IMR-90 (cell line): ENCODE measurements at regions not wholly inside any gene's neighbourhood (a gene's known extent, or its start where the extent isn't known, plus 50 kb on each side); places are given as distances from the start of the nearest gene placed in this dataset.

Experiments
- ATAC-seq: fragments of 200-7000 bp; cut with Tn5 transposase; 2 replicates; pipeline ENCODE4 v1.9.1; 2020; ENCODE audit warnings: low read depth, mild to moderate bottlenecking, moderate library complexity
- BruUV-seq: library from RNA; stranded (reverse); fragments of 400-500 nt; replicated peaks from 2 replicates; lab custom pipeline; 2021; lab: Mats Ljungman, UMichigan
- CTCF ChIA-PET: fragments of 300-600 bp; formaldehyde crosslinking; extraction: SDS; loops from one replicate; lab custom pipeline; 2021; ENCODE audit warnings: antibody characterized with exemption; lab: Yijun Ruan, JAX
- POLR2A ChIA-PET: fragments of 300-600 bp; sonication (Branson Sonifier 250); formaldehyde crosslinking; loops from one replicate; lab custom pipeline; 2022; ENCODE audit warnings: antibody characterized with exemption; ENCODE audit not compliant: unreplicated experiment; lab: Charles Lee
- DNase-seq: peaks from one replicate; pipeline ENCODE4 v3.0.0; 2013
- H2AFZ ChIP-seq: replicated peaks from 2 replicates; pipeline ENCODE3; 2013; ENCODE audit warnings: low read length, mild to moderate bottlenecking; ENCODE audit not compliant: poor library complexity
- H2AK5ac ChIP-seq: 2 replicates; pipeline ENCODE4 v1.6.1; 2013; ENCODE audit warnings: low read depth, low read length, inconsistent platforms
- H2AK9ac ChIP-seq: replicated peaks from 2 replicates; pipeline ENCODE3; 2013; ENCODE audit warnings: mild to moderate bottlenecking, low read depth, low read length, moderate library complexity; ENCODE audit not compliant: poor library complexity
- H2BK120ac ChIP-seq: 2 replicates; pipeline ENCODE4 v1.6.1; 2013; ENCODE audit warnings: low read depth, low read length, inconsistent platforms
- H2BK15ac ChIP-seq: 3 replicates; pipeline ENCODE4 v1.6.1; 2013; ENCODE audit warnings: low read depth, low read length, inconsistent platforms
- H2BK20ac ChIP-seq: 2 replicates; pipeline ENCODE4 v1.6.1; 2013; ENCODE audit warnings: low read depth, mild to moderate bottlenecking, inconsistent platforms, low read length, moderate library complexity
- H2BK5ac ChIP-seq: 2 replicates; pipeline ENCODE4 v1.6.1; 2013; ENCODE audit warnings: mild to moderate bottlenecking, low read depth, low read length, inconsistent platforms; ENCODE audit not compliant: poor library complexity, severe bottlenecking
- H3K14ac ChIP-seq: replicated peaks from 2 replicates; pipeline ENCODE4 v1.6.1; 2013; ENCODE audit warnings: low read depth, low read length, inconsistent platforms
- H3K18ac ChIP-seq: 2 replicates; pipeline ENCODE4 v1.6.1; 2013; ENCODE audit warnings: low read depth, low read length, control low read depth
- H3K23ac ChIP-seq: 2 replicates; pipeline ENCODE4 v1.6.1; 2013; ENCODE audit warnings: low read depth, low read length, inconsistent platforms
- H3K27ac ChIP-seq: 2 replicates; pipeline ENCODE4 v1.5.1; 2013; ENCODE audit warnings: mild to moderate bottlenecking, control low read depth, low read length; ENCODE audit not compliant: insufficient read depth
- H3K27me3 ChIP-seq: 2 replicates; pipeline ENCODE4 v1.6.1; 2013; ENCODE audit warnings: low read length; ENCODE audit not compliant: control insufficient read depth, insufficient read depth
- H3K36me3 ChIP-seq: 2 replicates; pipeline ENCODE4 v1.6.1; 2013; ENCODE audit warnings: low read length, mixed read lengths; ENCODE audit not compliant: control insufficient read depth, insufficient read depth
- H3K4ac ChIP-seq: 2 replicates; pipeline ENCODE4 v1.6.1; 2013; ENCODE audit warnings: low read depth, low read length, inconsistent platforms
- H3K4me1 ChIP-seq: 2 replicates; pipeline ENCODE4 v1.6.1; 2013; ENCODE audit warnings: low read length, mixed read lengths; ENCODE audit not compliant: control insufficient read depth, insufficient read depth
- H3K4me2 ChIP-seq: 2 replicates; pipeline ENCODE4 v1.6.1; 2013; ENCODE audit warnings: low read depth, mild to moderate bottlenecking, control low read depth, low read length, moderate library complexity
- H3K4me3 ChIP-seq: 2 replicates; pipeline ENCODE4 v1.5.1; 2013; ENCODE audit warnings: low read depth, mild to moderate bottlenecking, control low read depth, low read length, moderate library complexity; ENCODE audit not compliant: insufficient read depth
- H3K56ac ChIP-seq: 2 replicates; pipeline ENCODE4 v1.6.1; 2013; ENCODE audit warnings: low read length, inconsistent platforms; ENCODE audit not compliant: insufficient read depth; ENCODE audit errors: extremely low read depth
- H3K79me1 ChIP-seq, 2 experiments: 2 replicates each; pipeline ENCODE4 v1.6.1; 2013; ENCODE audit warnings: low read length in 2 of 2, inconsistent platforms in 1 of 2, low read depth in 1 of 2
- H3K9ac ChIP-seq: 2 replicates; pipeline ENCODE4 v1.6.1; 2013; ENCODE audit warnings: low read depth, low read length, control low read depth
- H3K9me1 ChIP-seq: 2 replicates; pipeline ENCODE4 v1.6.1; 2013; ENCODE audit warnings: low read length, inconsistent platforms; ENCODE audit not compliant: insufficient read depth
- H3K9me3 ChIP-seq: 2 replicates; pipeline ENCODE4 v1.6.1; 2013; ENCODE audit warnings: low read length; ENCODE audit not compliant: control insufficient read depth, insufficient read depth
- H4K20me1 ChIP-seq: 2 replicates; pipeline ENCODE4 v1.6.1; 2013; ENCODE audit warnings: low read length, inconsistent platforms; ENCODE audit not compliant: insufficient read depth
- H4K5ac ChIP-seq: 2 replicates; pipeline ENCODE4 v1.6.1; 2013; ENCODE audit warnings: mild to moderate bottlenecking, low read depth, low read length, control low read depth
- H4K8ac ChIP-seq, 2 experiments: 2 replicates each; pipeline ENCODE4 v1.6.1; 2013; ENCODE audit warnings: low read depth in 2 of 2, low read length in 2 of 2, control low read depth in 1 of 2, inconsistent platforms in 1 of 2
- H4K91ac ChIP-seq: 2 replicates; pipeline ENCODE4 v1.6.1; 2013; ENCODE audit warnings: low read depth, low read length, inconsistent platforms; ENCODE audit not compliant: insufficient read depth
- BHLHE40 ChIP-seq: fragments of 150-350 bp; IDR thresholded peaks from 2 replicates; pipeline ENCODE4 v1.6.1; 2016; ENCODE audit warnings: mild to moderate bottlenecking, low read depth, low read length
- FOS ChIP-seq: fragments of 150-350 bp; IDR thresholded peaks from 2 replicates; pipeline ENCODE4 v1.6.1; 2016; ENCODE audit warnings: low read depth, low read length
- MAZ ChIP-seq: IDR thresholded peaks from 2 replicates; pipeline ENCODE4 v1.6.1; 2012; ENCODE audit warnings: low read depth, mild to moderate bottlenecking, low read length, improper control_type of control experiment, moderate library complexity, borderline replicate concordance
- MXI1 ChIP-seq: IDR thresholded peaks from 2 replicates; pipeline ENCODE4 v1.6.1; 2012; ENCODE audit warnings: low read depth, mild to moderate bottlenecking, low read length, moderate library complexity, borderline replicate concordance
- RCOR1 ChIP-seq: IDR thresholded peaks from 2 replicates; pipeline ENCODE4 v1.6.1; 2012; ENCODE audit warnings: mild to moderate bottlenecking, low read length, improper control_type of control experiment; ENCODE audit not compliant: insufficient replicate concordance
- WGBS, 2 experiments: methylation state at CpG; one replicate each; pipeline versions ENCODE4 v1.1.5 to v1.1.7; 2013; ENCODE audit warnings: missing lambda C conversion rate in 2 of 2; ENCODE audit not compliant: insufficient read length in 1 of 2; ENCODE audit errors: extremely low coverage in 2 of 2; 5-methylcytosine and 5-hydroxymethylcytosine counted together
- dilution Hi-C: fragments of 300-500 bp; cut with HindIII; formaldehyde crosslinking; loops from one replicate; pipeline ENCODE4 v1.14.3; 2018; ENCODE audit warnings: low sequenced_read_pairs; ENCODE audit not compliant: unreplicated experiment
- in situ Hi-C: fragments of 300-500 bp; cut with MboI; formaldehyde crosslinking; loops from 3 replicates; pipeline ENCODE4 v1.14.3; 2019; ENCODE audit warnings: low sequenced_read_pairs, inconsistent platforms, mixed read lengths
- intact Hi-C: fragments of 100-400 bp; cut with micrococcal nuclease; formaldehyde crosslinking; loops from 2 replicates; pipeline ENCODE4 v1.10.0; 2022
- TF ChIP-seq, protein P1 (sequence below): fragments of 150-350 bp; IDR thresholded peaks from 2 replicates; pipeline ENCODE4 v1.6.1; 2016; ENCODE audit warnings: low read depth, mild to moderate bottlenecking, low read length, moderate library complexity, borderline replicate concordance

GRCh38 chr14:79951572-79951971 is 259.7 kb downstream of the DIO2 start:
- Histone ChIP-seq H2AK9ac (no peak overlapping the region), H3K4me2 (no peak overlapping the region), H4K91ac (no peak overlapping the region), H3K4me1 (no peaks in the 10 kb centered on the region), H3K18ac (no peak overlapping the region), H3K9me3 (peaks cover 3% of the 10 kb centered on the region), H2AK5ac (no peak overlapping the region), H3K27me3 (no peaks in the 10 kb centered on the region; the same call in 1 of the 2 replicates), H2BK120ac (no peak overlapping the region), H2AFZ (no peak overlapping the region), H3K79me1 (no peaks in the 10 kb centered on the region), H4K20me1 (no peaks in the 10 kb centered on the region), H3K23ac (no peak overlapping the region), H2BK15ac (no peak overlapping the region), H3K9ac (no peak overlapping the region), H3K36me3 (no peaks in the 10 kb centered on the region), H3K27ac (no peak overlapping the region), H3K9me1 (no peaks in the 10 kb centered on the region), H3K14ac (no peak overlapping the region), H4K5ac (no peak overlapping the region), H4K8ac (no peak overlapping the region), H3K4me3 (no peak overlapping the region), H2BK20ac (no peak overlapping the region), H2BK5ac (no peak overlapping the region), H3K4ac (no peak overlapping the region), H3K56ac (no peak overlapping the region)
- POLR2A ChIA-PET: no interaction called here
- no CpG with 5 or more reads among the region's 1 CpG for WGBS, 2 experiments
- intact Hi-C loops (no loop called here), dilution Hi-C loops (no loop called here), in situ Hi-C loops (no loop called here)
- TF ChIP-seq, protein P1, sequence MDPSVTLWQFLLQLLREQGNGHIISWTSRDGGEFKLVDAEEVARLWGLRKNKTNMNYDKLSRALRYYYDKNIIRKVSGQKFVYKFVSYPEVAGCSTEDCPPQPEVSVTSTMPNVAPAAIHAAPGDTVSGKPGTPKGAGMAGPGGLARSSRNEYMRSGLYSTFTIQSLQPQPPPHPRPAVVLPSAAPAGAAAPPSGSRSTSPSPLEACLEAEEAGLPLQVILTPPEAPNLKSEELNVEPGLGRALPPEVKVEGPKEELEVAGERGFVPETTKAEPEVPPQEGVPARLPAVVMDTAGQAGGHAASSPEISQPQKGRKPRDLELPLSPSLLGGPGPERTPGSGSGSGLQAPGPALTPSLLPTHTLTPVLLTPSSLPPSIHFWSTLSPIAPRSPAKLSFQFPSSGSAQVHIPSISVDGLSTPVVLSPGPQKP: no peak
- TF ChIP-seq MXI1 (no peak), BHLHE40 (no peak), FOS (no peak), RCOR1 (no peak), MAZ (no peak)
- no peak for ATAC-seq
- no TSS peak for BruUV-seq
- CTCF ChIA-PET: interaction anchor here (0.9 to 1.8 kb wide), 2 partner anchors 8 to 992 kb away, joined by 3 to 4 read pairs; no protein-coding TSS in a partner anchor
- no peak for DNase-seq
